SJCRH30 (cell line): ENCODE measurements at regions not wholly inside any gene's neighbourhood (a gene's known extent, or its start where the extent isn't known, plus 50 kb on each side); places are given as distances from the start of the nearest gene placed in this dataset.

Source experiments
- DNase-seq, 2 experiments: peaks; one replicate each; pipeline ENCODE4 v3.0.0-alpha.2; 2015 to 2020
- H3K27ac ChIP-seq: fragments of 250-450 bp; sonication (Bioruptor Pico); 2 replicates; pipeline ENCODE4 v1.5.1; 2020; ENCODE audit warnings: mild to moderate bottlenecking, moderate library complexity
- H3K27me3 ChIP-seq: fragments of 250-450 bp; sonication (Bioruptor Pico); 2 replicates; pipeline ENCODE4 v1.5.1; 2020; ENCODE audit warnings: mild to moderate bottlenecking, moderate library complexity
- H3K36me3 ChIP-seq: fragments of 250-450 bp; sonication (Bioruptor Pico); 2 replicates; pipeline ENCODE4 v1.5.1; 2020; ENCODE audit warnings: mild to moderate bottlenecking, moderate library complexity
- H3K4me1 ChIP-seq: fragments of 250-450 bp; sonication (Bioruptor Pico); 2 replicates; pipeline ENCODE4 v1.5.1; 2020; ENCODE audit warnings: mild to moderate bottlenecking, moderate library complexity
- H3K4me3 ChIP-seq: fragments of 250-450 bp; sonication (Bioruptor Pico); 2 replicates; pipeline ENCODE4 v1.5.1; 2020; ENCODE audit warnings: mild to moderate bottlenecking, moderate library complexity
- H3K9me3 ChIP-seq: fragments of 250-450 bp; sonication (Bioruptor Pico); replicated peaks from 2 replicates; pipeline ENCODE4 v1.5.1; 2020; ENCODE audit warnings: mild to moderate bottlenecking, moderate library complexity

DNA sequence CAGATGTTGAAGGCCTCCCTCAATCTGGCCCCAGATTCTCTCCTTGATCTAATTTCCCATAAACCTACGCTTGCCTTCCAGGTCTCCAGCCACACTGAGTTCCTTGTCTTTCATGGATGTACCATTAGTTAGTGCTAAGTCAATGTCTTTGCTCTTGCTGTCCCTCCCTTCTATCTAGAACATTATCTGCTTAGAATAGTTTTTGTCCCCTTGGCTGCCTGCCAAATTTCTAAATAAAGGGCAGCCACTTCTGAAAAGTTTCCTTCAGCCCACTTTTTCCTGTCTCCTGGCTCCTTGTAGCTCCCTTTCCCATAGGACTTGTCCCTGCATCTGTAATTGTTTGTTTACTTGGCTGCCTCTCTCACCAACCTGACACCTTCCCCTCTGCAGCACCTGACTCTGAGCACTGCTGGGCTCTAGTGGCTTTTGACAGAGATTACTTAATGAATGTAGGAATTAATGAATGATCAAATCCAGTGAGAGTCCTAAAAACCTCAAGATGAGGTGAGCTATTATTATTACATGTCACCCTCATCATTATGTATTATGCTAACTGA lies 58.3 kb downstream of the CXCL12 start:
- no peaks in the 10 kb centered on the region for H3K27me3 ChIP-seq
- no peak overlapping the region for H3K4me3 ChIP-seq
- no peaks in the 10 kb centered on the region for H3K4me1 ChIP-seq
- H3K36me3 ChIP-seq: no peaks in the 10 kb centered on the region
- H3K27ac ChIP-seq: no peak overlapping the region
- H3K9me3 ChIP-seq: no peaks in the 10 kb centered on the region
- DNase-seq: no peak

DNA sequence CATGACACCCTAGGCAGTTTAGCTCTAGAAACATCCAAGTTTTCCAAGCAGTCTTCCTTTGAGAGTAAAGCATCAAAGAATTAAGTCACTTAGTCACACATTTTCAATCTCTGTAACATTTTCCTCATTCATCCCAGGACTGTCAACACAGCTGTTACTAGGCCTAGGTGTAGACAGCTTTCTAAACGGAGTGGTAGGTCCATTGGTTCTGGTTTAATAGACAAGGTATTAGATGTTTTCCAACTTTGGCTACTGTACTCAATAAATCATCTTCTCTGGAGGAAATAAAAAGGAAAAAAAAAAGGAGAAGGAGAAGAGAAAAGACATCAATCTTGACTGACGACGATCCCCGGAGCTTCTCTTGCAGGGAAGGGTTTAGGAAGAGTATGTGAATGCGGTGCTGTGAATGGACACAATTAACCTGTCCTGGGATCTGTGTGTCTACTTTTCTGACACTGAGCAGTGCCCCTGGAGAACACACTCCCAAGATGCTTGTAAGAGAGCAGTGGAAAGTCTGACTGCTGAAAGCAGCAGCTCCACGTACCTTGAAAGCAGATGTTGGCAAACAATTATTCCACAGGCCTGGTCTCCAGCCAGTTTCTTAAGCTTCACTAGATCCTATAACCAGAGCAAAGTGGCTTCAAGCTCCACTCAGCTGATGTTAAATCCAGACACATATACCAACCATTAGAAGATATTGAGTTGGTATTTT lies 59.1 kb downstream of the CXCL12 start:
- H3K27me3 ChIP-seq: no peaks in the 10 kb centered on the region
- H3K9me3 ChIP-seq: no peaks in the 10 kb centered on the region
- no peak overlapping the region for H3K27ac ChIP-seq
- no peak for DNase-seq
- no peaks in the 10 kb centered on the region for H3K36me3 ChIP-seq
- H3K4me3 ChIP-seq: no peak overlapping the region
- no peaks in the 10 kb centered on the region for H3K4me1 ChIP-seq

DNA sequence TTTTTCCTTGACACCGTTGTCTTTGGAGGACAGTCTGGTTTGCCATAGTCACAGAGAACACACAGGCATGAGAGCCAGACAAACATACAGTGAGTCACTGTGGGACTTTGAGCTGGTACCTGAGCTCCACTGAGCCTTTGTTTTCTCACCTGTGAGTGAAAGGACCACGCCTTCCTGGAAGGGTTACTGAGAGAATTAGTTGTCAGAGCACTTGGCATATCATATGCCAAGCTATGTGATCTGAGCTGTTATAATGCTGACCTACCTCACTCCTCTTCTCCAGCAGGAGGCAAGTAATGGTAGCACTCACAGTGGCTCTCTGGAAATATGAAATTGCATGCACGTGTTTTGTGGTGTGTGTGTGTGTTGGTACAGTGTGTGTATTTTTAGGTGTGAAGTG lies 59.7 kb downstream of the CXCL12 start:
- H3K27ac ChIP-seq: no peak overlapping the region
- H3K27me3 ChIP-seq: no peaks in the 10 kb centered on the region
- no peaks in the 10 kb centered on the region for H3K4me1 ChIP-seq
- H3K9me3 ChIP-seq: no peaks in the 10 kb centered on the region
- no peak for DNase-seq
- no peaks in the 10 kb centered on the region for H3K36me3 ChIP-seq
- no peak overlapping the region for H3K4me3 ChIP-seq

DNA sequence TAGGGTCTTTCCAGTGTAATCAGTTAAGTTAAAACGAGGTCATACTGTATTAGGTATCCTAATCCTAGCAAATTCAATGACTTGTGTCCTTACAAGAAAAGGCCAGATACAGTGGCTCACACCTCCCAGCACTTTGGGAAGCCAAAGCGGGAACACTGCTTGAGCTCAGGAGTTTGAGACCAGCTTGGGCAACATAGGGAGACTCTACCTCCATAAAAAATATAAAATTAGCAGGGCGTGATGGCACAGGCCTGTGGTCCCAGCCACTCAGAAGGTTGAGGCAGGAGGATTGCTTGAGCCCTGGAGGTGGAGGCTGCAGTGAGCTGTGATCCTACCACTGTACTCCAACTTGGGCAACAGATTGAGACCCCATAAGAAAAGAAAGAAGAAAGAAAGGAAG lies 61.1 kb downstream of the CXCL12 start:
- no peaks in the 10 kb centered on the region for H3K9me3 ChIP-seq
- no peaks in the 10 kb centered on the region for H3K36me3 ChIP-seq
- H3K4me3 ChIP-seq: no peak overlapping the region
- H3K4me1 ChIP-seq: no peaks in the 10 kb centered on the region
- no peaks in the 10 kb centered on the region for H3K27me3 ChIP-seq
- no peak for DNase-seq
- H3K27ac ChIP-seq: no peak overlapping the region

DNA sequence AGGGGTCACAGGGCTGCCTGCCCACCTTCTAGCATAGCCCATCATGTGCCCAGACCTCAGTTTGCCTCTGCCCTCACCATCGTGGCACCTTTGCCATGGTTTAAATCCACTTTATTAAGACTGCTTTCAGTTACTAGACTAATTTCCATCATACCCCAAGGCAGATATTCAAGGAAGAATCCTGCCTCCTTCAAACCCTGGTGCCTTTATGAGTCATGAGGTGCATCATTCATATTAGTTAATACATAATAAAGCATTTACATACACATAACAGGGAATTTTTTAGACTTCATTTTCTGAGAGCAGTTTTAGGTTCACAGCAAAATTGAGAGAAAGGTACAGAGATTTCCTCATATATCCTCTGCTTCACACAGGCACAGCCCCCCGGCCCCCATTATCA lies 62.8 kb downstream of the CXCL12 start:
- Histone ChIP-seq H3K4me1 (no peaks in the 10 kb centered on the region), H3K4me3 (no peak overlapping the region), H3K36me3 (no peaks in the 10 kb centered on the region), H3K27ac (no peak overlapping the region), H3K9me3 (no peaks in the 10 kb centered on the region), H3K27me3 (no peaks in the 10 kb centered on the region)
- DNase-seq: no peak

DNA sequence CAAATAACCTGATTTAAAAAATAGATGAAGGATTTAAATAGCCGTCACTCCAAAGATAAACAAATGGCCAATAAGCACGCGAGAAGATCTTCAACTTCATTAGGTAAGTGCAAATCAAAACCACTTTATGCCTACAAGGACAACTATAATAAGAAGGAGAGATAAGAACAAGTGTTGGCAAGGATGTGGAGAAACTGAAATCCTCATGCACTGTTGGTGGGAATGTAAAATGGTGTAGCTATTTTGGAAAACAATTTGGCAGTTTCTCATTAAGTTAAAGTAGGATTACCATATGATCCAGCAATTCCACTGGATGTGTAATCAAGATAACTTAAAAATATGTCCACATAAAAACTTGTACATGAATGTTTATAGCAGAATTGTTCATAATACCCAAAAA lies 64.1 kb downstream of the CXCL12 start:
- Histone ChIP-seq H3K9me3 (no peaks in the 10 kb centered on the region), H3K4me3 (no peak overlapping the region), H3K36me3 (no peaks in the 10 kb centered on the region), H3K27ac (no peak overlapping the region), H3K27me3 (no peaks in the 10 kb centered on the region), H3K4me1 (no peaks in the 10 kb centered on the region)
- DNase-seq: no peak

DNA sequence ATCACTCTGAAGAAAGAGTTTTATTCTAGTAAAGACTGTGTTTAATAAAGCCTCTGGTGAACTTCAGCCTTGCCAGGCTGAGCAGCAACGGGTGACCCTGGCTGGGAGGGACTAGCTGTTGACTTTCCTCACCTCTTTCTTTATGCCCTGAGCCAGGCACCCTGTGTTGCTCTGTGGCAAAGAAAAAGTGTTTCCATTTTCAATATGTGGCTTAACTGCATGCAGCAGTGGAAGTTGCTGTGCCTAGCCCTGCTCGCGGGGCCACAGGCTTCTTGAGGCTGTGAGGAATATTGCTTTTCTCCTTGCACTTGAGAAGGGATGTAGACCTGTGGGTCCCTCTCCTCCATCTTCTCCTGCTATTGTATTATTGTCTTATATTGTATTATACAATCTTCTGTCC lies 67.0 kb downstream of the CXCL12 start:
- no peaks in the 10 kb centered on the region for H3K36me3 ChIP-seq
- H3K27me3 ChIP-seq: no peaks in the 10 kb centered on the region
- H3K27ac ChIP-seq: no peak overlapping the region
- H3K4me1 ChIP-seq: no peaks in the 10 kb centered on the region
- no peaks in the 10 kb centered on the region for H3K9me3 ChIP-seq
- no peak overlapping the region for H3K4me3 ChIP-seq
- DNase-seq: no peak

DNA sequence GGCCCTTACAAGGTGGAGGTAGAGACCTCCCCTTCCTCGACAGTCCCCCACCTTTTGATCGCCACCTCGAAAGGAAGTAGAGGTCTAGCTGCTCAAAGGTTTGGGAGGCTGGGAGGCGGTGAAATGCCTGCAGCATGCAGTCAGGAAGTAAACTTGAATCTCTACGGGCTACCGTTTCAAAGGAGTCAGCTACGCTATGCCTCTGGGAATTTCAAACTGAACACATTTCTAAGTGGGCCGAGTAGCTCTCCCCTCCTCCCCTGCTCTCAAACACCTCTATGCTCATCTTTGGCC lies 68.0 kb downstream of the CXCL12 start:
- H3K27ac ChIP-seq: no peak overlapping the region
- H3K36me3 ChIP-seq: no peaks in the 10 kb centered on the region
- H3K4me1 ChIP-seq: no peaks in the 10 kb centered on the region
- no peaks in the 10 kb centered on the region for H3K27me3 ChIP-seq
- H3K9me3 ChIP-seq: no peaks in the 10 kb centered on the region
- no peak overlapping the region for H3K4me3 ChIP-seq
- no peak for DNase-seq

DNA sequence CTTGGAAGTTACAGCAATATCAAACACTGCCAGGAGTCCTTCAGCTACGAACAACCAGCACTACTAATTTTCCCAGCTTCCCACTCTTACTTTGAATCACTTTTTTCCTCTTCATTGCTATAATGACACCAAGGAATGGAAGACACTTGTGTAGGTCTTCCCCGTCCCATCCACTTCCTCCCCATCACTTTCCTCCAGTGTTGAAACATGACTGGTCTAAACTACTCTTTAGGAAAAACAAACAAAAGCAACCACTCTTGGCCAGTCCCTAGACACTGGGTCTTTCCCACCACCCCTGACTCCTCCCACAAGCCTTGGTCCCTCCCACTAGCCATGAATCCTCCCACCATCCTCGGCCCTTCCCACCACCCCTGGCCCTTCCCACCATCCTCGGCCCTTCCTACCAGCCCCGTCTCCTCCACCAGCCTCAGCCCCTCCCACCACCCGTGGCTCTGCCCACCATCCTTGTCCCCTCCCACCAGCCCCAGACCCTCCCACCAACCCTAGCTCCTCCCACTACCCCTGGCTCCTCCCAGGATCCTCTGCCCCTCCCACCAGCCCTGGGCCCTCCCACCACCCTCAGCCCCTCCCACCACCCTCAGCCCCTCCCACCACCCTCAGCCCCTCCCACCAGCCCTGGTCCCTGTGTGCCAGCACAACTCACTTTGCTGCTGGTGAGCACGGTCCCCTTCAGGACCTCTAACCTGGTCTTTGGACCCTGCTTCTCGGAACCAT lies 68.5 kb downstream of the CXCL12 start:
- DNase-seq: no peak
- H3K27me3 ChIP-seq: no peaks in the 10 kb centered on the region
- H3K27ac ChIP-seq: no peak overlapping the region
- no peaks in the 10 kb centered on the region for H3K9me3 ChIP-seq
- no peak overlapping the region for H3K4me3 ChIP-seq
- H3K4me1 ChIP-seq: no peaks in the 10 kb centered on the region
- no peaks in the 10 kb centered on the region for H3K36me3 ChIP-seq

DNA sequence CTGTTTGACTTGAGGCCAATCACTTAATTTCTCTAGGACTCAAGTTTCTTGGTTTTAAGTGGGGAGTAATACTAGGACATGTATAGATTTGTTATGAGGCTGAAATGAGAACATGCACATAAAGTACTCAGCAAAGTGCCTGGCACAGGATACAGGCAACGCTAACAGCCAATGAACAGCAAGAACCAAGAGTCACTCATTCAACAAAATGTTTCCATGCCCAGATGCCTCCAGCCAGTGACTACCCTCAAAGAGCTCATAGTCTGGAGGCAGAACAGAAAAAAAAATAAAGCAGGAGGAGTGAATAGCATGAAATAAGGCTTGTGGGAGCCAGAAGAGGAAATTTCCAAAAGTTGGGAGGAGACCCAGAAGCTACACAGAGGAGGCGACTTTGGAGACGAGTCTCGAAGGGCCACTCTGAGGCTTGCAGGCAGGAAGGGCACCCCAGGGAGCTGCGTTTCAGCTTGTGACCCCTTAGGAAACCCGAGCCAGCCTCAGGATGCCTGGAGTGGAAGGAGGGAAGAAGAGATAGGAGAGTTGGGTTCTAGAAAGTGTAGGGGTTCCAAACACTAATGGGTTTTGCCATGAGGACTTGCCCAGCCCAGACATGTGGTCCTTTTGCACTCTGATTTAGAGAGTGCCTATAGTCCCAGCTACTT lies 70.0 kb downstream of the CXCL12 start:
- no peak for DNase-seq
- H3K4me1 ChIP-seq: no peaks in the 10 kb centered on the region
- H3K36me3 ChIP-seq: no peaks in the 10 kb centered on the region
- H3K27me3 ChIP-seq: no peaks in the 10 kb centered on the region
- no peak overlapping the region for H3K4me3 ChIP-seq
- no peak overlapping the region for H3K27ac ChIP-seq
- H3K9me3 ChIP-seq: no peaks in the 10 kb centered on the region

DNA sequence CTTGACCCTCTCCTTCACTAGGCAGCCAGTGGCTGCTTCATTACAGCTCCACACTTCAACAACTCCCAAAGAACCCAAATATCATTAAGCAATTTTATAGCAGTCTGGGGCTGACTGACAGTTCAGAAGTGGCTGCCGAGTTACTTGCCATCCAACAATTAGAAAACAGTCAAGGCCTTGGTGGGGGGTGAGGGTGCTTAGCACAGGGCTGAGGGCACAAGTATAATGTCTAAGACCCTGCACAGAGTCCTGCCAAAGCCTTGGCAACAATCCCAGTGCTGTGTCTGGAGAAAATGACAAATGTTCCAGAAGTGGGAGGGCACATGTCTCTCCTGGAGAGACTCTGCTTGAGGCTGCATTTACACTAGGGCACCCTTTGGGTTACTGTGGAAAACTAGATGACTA lies 71.1 kb downstream of the CXCL12 start:
- Histone ChIP-seq H3K27me3 (no peaks in the 10 kb centered on the region), H3K27ac (no peak overlapping the region), H3K4me3 (no peak overlapping the region), H3K36me3 (no peaks in the 10 kb centered on the region), H3K9me3 (no peaks in the 10 kb centered on the region), H3K4me1 (no peaks in the 10 kb centered on the region)
- DNase-seq: no peak

DNA sequence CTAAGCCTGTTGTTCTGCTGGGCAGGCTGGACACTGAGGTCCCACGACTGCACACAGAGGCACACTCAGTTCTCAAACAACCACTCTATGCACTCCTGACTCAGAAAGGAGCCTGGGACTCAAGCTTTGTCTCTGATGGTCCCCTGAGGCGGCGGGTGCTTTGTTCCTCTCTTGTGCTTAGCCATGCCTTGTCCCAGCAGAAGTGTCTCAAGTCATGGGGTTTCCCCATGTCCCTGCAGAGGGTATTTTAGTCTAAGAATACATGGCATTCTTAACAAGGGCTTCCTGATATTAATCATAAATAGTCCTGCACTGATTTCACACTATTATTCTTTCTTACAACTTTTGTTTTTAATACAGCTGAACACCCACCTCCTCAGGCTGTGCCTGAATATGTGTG lies 72.5 kb downstream of the CXCL12 start:
- peak; percentile 13 to 45 for DNase-seq
- no peaks in the 10 kb centered on the region for H3K27me3 ChIP-seq
- no peaks in the 10 kb centered on the region for H3K9me3 ChIP-seq
- H3K36me3 ChIP-seq: no peaks in the 10 kb centered on the region
- H3K27ac ChIP-seq: no peak overlapping the region
- no peaks in the 10 kb centered on the region for H3K4me1 ChIP-seq
- no peak overlapping the region for H3K4me3 ChIP-seq

DNA sequence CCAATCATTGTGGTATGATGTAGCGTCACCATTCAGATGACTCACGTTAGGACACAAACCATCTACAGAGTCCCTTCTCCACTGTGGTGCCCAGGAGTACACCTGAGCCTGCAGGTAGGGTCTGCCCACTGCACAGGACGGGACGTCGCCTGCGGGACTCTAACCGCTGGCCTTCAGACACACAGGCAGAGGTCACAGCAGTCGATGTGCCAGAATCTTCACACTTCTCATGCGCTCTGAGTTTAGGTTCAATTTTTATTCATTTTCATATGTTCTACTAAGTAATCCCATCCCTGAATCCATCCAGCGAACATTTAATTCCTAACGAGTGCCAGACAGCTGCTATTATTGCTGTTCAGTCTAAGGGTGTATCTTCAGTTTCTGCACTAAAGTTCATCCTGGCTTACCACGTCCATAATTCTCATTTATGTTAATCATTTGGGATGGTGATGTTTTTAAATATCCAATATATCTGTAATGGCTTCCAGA lies 73.3 kb downstream of the CXCL12 start:
- no peaks in the 10 kb centered on the region for H3K36me3 ChIP-seq
- H3K4me3 ChIP-seq: no peak overlapping the region
- no peaks in the 10 kb centered on the region for H3K4me1 ChIP-seq
- H3K27me3 ChIP-seq: no peaks in the 10 kb centered on the region
- DNase-seq: no peak
- H3K27ac ChIP-seq: no peak overlapping the region
- no peaks in the 10 kb centered on the region for H3K9me3 ChIP-seq

DNA sequence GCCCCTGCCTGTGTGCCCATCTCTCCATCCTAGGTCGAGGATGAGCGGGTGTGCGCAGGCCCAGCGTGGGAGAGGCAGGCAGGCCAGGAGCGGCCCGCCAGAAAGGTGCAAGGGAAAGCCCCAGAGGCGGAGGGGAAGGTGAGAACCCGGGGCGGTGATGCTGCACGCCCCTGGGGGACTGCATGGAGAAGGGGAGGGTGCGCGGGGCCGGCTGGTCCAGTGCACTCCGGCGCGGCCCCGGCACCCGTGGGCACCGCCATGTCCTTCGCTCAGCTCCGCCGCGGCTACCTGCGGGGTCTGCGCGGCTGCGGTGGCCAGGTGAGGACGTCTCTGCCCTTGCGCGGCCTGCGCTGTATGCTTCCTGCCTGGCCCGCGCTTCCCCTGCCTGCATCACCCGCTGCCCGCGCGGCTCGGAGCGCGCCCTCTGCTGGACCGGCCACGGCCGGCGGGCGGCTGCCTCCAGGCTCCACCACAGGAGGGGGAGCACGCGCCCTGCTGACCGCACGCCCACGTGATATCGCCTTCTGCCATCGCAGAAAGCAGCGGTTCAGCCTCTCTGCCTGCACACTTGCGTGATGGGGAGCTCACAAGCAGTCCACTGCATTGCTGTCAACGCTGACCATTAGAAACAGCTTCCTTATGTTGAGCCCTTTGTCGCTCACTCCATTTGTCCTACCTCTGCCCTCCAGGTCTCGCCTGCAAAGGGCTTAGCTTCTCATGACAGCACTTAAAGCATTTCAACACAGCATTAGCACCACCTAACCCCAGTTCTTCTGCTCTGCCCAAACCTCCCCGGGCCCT lies 73.9 kb downstream of the CXCL12 start:
- no peaks in the 10 kb centered on the region for H3K9me3 ChIP-seq
- no peak overlapping the region for H3K4me3 ChIP-seq
- no peak for DNase-seq
- H3K27ac ChIP-seq: no peak overlapping the region
- no peaks in the 10 kb centered on the region for H3K27me3 ChIP-seq
- H3K4me1 ChIP-seq: no peaks in the 10 kb centered on the region
- no peaks in the 10 kb centered on the region for H3K36me3 ChIP-seq
